ENCODE measurements at regions not wholly inside any gene's neighbourhood (a gene's known extent, or its start where the extent isn't known, plus 50 kb on each side); places are given as distances from the start of the nearest gene placed in this dataset.

DNA sequence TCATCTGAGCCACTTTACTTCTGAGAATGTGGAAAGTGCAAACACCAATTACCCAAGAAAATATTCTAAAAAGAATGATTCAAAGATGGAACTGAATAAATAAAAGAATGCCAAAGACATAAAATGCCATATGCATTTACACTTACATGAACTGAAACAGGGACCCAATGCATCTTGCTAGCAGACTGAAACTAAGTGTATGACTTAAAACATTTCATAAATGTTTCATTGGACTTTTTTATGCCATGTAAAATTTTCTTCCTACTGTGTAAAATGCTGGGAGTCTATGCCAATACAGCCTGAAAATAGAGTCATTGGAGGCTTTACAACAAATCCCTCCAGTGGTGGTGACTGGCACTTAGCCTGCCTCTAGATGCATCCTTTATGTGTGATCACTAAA lies 735.1 kb upstream of the CCDC54 start:
- TF ChIP-seq, protein P1, sequence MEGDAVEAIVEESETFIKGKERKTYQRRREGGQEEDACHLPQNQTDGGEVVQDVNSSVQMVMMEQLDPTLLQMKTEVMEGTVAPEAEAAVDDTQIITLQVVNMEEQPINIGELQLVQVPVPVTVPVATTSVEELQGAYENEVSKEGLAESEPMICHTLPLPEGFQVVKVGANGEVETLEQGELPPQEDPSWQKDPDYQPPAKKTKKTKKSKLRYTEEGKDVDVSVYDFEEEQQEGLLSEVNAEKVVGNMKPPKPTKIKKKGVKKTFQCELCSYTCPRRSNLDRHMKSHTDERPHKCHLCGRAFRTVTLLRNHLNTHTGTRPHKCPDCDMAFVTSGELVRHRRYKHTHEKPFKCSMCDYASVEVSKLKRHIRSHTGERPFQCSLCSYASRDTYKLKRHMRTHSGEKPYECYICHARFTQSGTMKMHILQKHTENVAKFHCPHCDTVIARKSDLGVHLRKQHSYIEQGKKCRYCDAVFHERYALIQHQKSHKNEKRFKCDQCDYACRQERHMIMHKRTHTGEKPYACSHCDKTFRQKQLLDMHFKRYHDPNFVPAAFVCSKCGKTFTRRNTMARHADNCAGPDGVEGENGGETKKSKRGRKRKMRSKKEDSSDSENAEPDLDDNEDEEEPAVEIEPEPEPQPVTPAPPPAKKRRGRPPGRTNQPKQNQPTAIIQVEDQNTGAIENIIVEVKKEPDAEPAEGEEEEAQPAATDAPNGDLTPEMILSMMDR (conservative IDR thresholded peaks at IDR 0.05), result no peak
- TF ChIP-seq ZFX (IDR thresholded peaks at IDR 0.05), result no peak
